Stomach (tissue), 4 donors: ENCODE measurements at regions not wholly inside any gene's neighbourhood (a gene's known extent, or its start where the extent isn't known, plus 50 kb on each side); places are given as distances from the start of the nearest gene placed in this dataset.

ENCODE experiments used
- CTCF ChIP-seq, 7 experiments: fragments of 450-650 bp in 4 of 7; fragments of 200-600 bp in 3 of 7; sonication (generic) in 3 of 7; IDR thresholded peaks; one replicate each; pipeline ENCODE4 v1.5.1; 2016 to 2019; ENCODE audit warnings: antibody characterized with exemption in 7 of 7, control low read depth in 2 of 7, mild to moderate bottlenecking in 1 of 7
- EP300 ChIP-seq: sonication (generic); formaldehyde crosslinking; IDR thresholded peaks from one replicate; pipeline ENCODE4 v1.6.1; 2017; ENCODE audit warnings: antibody characterized with exemption
- POLR2A ChIP-seq, 4 donors: fragments of 450-650 bp; IDR thresholded peaks; one replicate each; pipeline ENCODE4 v1.6.1; 2016; ENCODE audit warnings: antibody characterized with exemption in 4 of 4, control low read depth in 2 of 4, mild to moderate bottlenecking in 1 of 4, moderate library complexity in 1 of 4
- POLR2AphosphoS5 ChIP-seq, 3 donors: sonication (generic); formaldehyde crosslinking; IDR thresholded peaks; one replicate each; pipeline ENCODE4 v1.6.1; 2016; ENCODE audit warnings: antibody characterized with exemption in 3 of 3

GRCh38 chr7:18276380-18276779 lies 219.2 kb upstream of the HDAC9 start:
- TF ChIP-seq CTCF (IDR thresholded peaks at IDR 0.05) = no peak
- no peak for TF ChIP-seq POLR2A (IDR thresholded peaks at IDR 0.05)
- TF ChIP-seq POLR2AphosphoS5 (IDR thresholded peaks at IDR 0.05) = no peak
- TF ChIP-seq EP300 = no peak
